SK-N-SH (cell line): ENCODE measurements at regions not wholly inside any gene's neighbourhood (a gene's known extent, or its start where the extent isn't known, plus 50 kb on each side); places are given as distances from the start of the nearest gene placed in this dataset.

Source experiments
- CTCF ChIA-PET: fragments of 300-600, 350-600 bp; formaldehyde crosslinking; extraction: SDS; loops from one replicate; lab custom pipeline; 2021; lab: Yijun Ruan, JAX
- POLR2A ChIA-PET: fragments of 350-600 bp; sonication (Branson Sonifier 250); formaldehyde crosslinking; extraction: SDS; loops from one replicate; lab custom pipeline; 2020; ENCODE audit warnings: antibody characterized with exemption, inconsistent platforms; lab: Yijun Ruan, JAX
- DNase-seq: peaks from one replicate; pipeline ENCODE4 v3.0.0; 2012
- H2AFZ ChIP-seq: fragments of 200-600 bp; sonication (generic); 2 replicates; pipeline ENCODE4 v1.8.1; 2016; ENCODE audit warnings: antibody characterized with exemption, mild to moderate bottlenecking, low read depth
- H3F3A ChIP-seq: fragments of 200-600 bp; sonication (generic); replicated peaks from 2 replicates; pipeline ENCODE3; 2016; ENCODE audit warnings: antibody characterized with exemption, mild to moderate bottlenecking; ENCODE audit not compliant: insufficient read depth
- H3K27ac ChIP-seq, 2 experiments: fragments of 200-500 bp in 1 of 2; fragments of 200-600 bp in 1 of 2; sonication (Bioruptor generic) in 1 of 2; sonication (generic), shearing (Covaris generic) in 1 of 2; 2 replicates each; pipeline versions ENCODE4 v1.5.1 to v1.6.1; 2014 to 2016; ENCODE audit warnings: low read depth in 2 of 2, inconsistent platforms in 1 of 2, low read length in 1 of 2, mild to moderate bottlenecking in 1 of 2, mixed read lengths in 1 of 2
- H3K27me3 ChIP-seq: fragments of 200-600 bp; sonication (generic), shearing (Covaris generic); 2 replicates; pipeline ENCODE4 v1.6.1; 2016; ENCODE audit warnings: mixed run types; ENCODE audit not compliant: insufficient read depth
- H3K36me3 ChIP-seq, 2 experiments: fragments of 200-500 bp in 1 of 2; fragments of 200-600 bp in 1 of 2; sonication (Bioruptor generic) in 1 of 2; sonication (generic) in 1 of 2; replicated peaks in 1 of 2; 2 replicates each; pipeline versions ENCODE3 to v1.5.1; 2014 to 2016; ENCODE audit warnings: low read length in 1 of 2, mild to moderate bottlenecking in 1 of 2; ENCODE audit not compliant: insufficient read depth in 2 of 2, control insufficient read depth in 1 of 2
- H3K4me1 ChIP-seq, 2 experiments: fragments of 200-500 bp in 1 of 2; fragments of 200-600 bp in 1 of 2; sonication (Bioruptor generic) in 1 of 2; sonication (generic), shearing (Covaris generic) in 1 of 2; 2 replicates each; pipeline versions ENCODE4 v1.5.1 to v1.6.1; 2014 to 2016; ENCODE audit warnings: low read depth in 1 of 2, low read length in 1 of 2, mixed run types in 1 of 2; ENCODE audit not compliant: insufficient read depth in 2 of 2, control insufficient read depth in 1 of 2
- H3K4me2 ChIP-seq: fragments of 200-600 bp; sonication (generic), shearing (Covaris generic); 2 replicates; pipeline ENCODE4 v1.6.1; 2017; ENCODE audit warnings: mixed run types
- H3K4me3 ChIP-seq, 2 experiments: fragments of 200-500 bp in 1 of 2; fragments of 200-600 bp in 1 of 2; sonication (Bioruptor generic) in 1 of 2; sonication (generic), shearing (Covaris generic) in 1 of 2; 2 replicates each; pipeline versions ENCODE4 v1.5.1 to v1.8.1; 2014 to 2016; ENCODE audit warnings: low read depth in 2 of 2, inconsistent platforms in 1 of 2, low read length in 1 of 2, mild to moderate bottlenecking in 1 of 2, mixed read lengths in 1 of 2, moderate library complexity in 1 of 2
- H3K79me2 ChIP-seq: fragments of 200-600 bp; sonication (generic); 2 replicates; pipeline ENCODE4 v1.8.1; 2017; ENCODE audit warnings: mild to moderate bottlenecking; ENCODE audit not compliant: insufficient read depth
- H3K9ac ChIP-seq: fragments of 200-600 bp; sonication (generic); 2 replicates; pipeline ENCODE4 v1.6.1; 2017; ENCODE audit warnings: mixed run types
- H3K9me2 ChIP-seq: fragments of 200-600 bp; sonication (generic); 2 replicates; pipeline ENCODE4 v1.6.1; 2017; ENCODE audit warnings: mixed run types
- H3K9me3 ChIP-seq: fragments of 200-600 bp; sonication (generic); 2 replicates; pipeline ENCODE4 v1.6.1; 2017; ENCODE audit warnings: mixed run types, mild to moderate bottlenecking, moderate library complexity
- H4K20me1 ChIP-seq: fragments of 200-600 bp; sonication (generic); 2 replicates; pipeline ENCODE4 v1.6.1; 2017; ENCODE audit warnings: mild to moderate bottlenecking, mixed run types; ENCODE audit not compliant: insufficient read depth
- CTCF ChIP-seq: fragments of 200-600 bp; sonication (generic); IDR thresholded peaks from 2 replicates; pipeline ENCODE4 v1.6.1; 2017; ENCODE audit warnings: antibody characterized with exemption, mild to moderate bottlenecking, moderate library complexity
- FOXM1 ChIP-seq: IDR thresholded peaks from 2 replicates; pipeline ENCODE4 v1.4.0; 2012; ENCODE audit warnings: low read depth, mild to moderate bottlenecking
- GATA2 ChIP-seq: sonication (generic); formaldehyde crosslinking; IDR thresholded peaks from 2 replicates; pipeline ENCODE4 v1.5.0; 2020; ENCODE audit warnings: mild to moderate bottlenecking, missing genetic modification reagents
- MEF2A ChIP-seq: IDR thresholded peaks from 2 replicates; pipeline ENCODE4 v1.4.0; 2012; ENCODE audit warnings: low read depth, borderline replicate concordance
- NRF1 ChIP-seq: IDR thresholded peaks from 2 replicates; pipeline ENCODE4 v1.6.1; 2012; ENCODE audit warnings: low read depth, mild to moderate bottlenecking, low read length
- REST ChIP-seq: IDR thresholded peaks from 2 replicates; pipeline ENCODE4 v1.6.1; 2012; ENCODE audit warnings: mild to moderate bottlenecking, low read depth, low read length, moderate library complexity
- WGBS: methylation state at CpG from one replicate; pipeline ENCODE4 v1.1.6; 2017; ENCODE audit warnings: low lambda C conversion rate; 5-methylcytosine and 5-hydroxymethylcytosine counted together

- Histone ChIP-seq H2AFZ (no peak overlapping the region), H3K9me3 (no peaks in the 10 kb centered on the region), H3K27ac (no peak overlapping the region), H3F3A (no peaks in the 10 kb centered on the region), H3K4me3 (no peak overlapping the region), H3K27me3 (peaks cover 10% of the 10 kb centered on the region), H3K4me1 (no peaks in the 10 kb centered on the region), H3K9me2 (no peaks in the 10 kb centered on the region), H3K79me2 (no peaks in the 10 kb centered on the region), H4K20me1 (no peaks in the 10 kb centered on the region), H3K36me3 (no peaks in the 10 kb centered on the region), H3K4me2 (no peak overlapping the region), H3K9ac (no peak overlapping the region)
- TF ChIP-seq CTCF: no peak
- TF ChIP-seq MEF2A: no peak
- no peak for TF ChIP-seq GATA2 (CRISPR knock-in tag)
- TF ChIP-seq NRF1: no peak
- no peak for TF ChIP-seq REST
- 73% methylated on average over 16 of the region's 16 CpGs for WGBS
- no peak for DNase-seq
- POLR2A ChIA-PET: no interaction called here
- CTCF ChIA-PET: no interaction called here
Observed at GRCh38 chr6:27728442-27728841, 183.8 kb downstream of the OR2B2 start.

- Histone ChIP-seq H3K9me3 (no peaks in the 10 kb centered on the region), H3K9me2 (no peaks in the 10 kb centered on the region), H3F3A (no peaks in the 10 kb centered on the region), H3K4me3 (no peak overlapping the region), H3K27ac (no peak overlapping the region), H3K27me3 (peaks cover 23% of the 10 kb centered on the region; the same call in 1 of the 2 replicates), H3K79me2 (no peaks in the 10 kb centered on the region), H4K20me1 (no peaks in the 10 kb centered on the region), H3K4me1 (no peaks in the 10 kb centered on the region), H3K36me3 (no peaks in the 10 kb centered on the region), H3K9ac (no peak overlapping the region), H3K4me2 (no peak overlapping the region)
- WGBS: 31% methylated on average over 10 of the region's 10 CpGs
- CTCF ChIA-PET: interaction anchor here (1.2 to 1.5 kb wide), 2 partner anchors 17 to 23 kb away, joined by 3 read pairs; no protein-coding TSS in a partner anchor
- no peak for DNase-seq
- TF ChIP-seq NRF1 (no peak), FOXM1 (no peak), REST (no peak)
- TF ChIP-seq, all 33 proteins: peak for 0
- POLR2A ChIA-PET: no interaction called here
- no peak overlapping the region for H2AFZ ChIP-seq
Observed at GRCh38 chr6:27726619-27727023, 185.6 kb downstream of the OR2B2 start.
